ENCODE measurements at regions not wholly inside any gene's neighbourhood (a gene's known extent, or its start where the extent isn't known, plus 50 kb on each side); places are given as distances from the start of the nearest gene placed in this dataset.

- CTCF ChIA-PET = no interaction called here
- POLR2A ChIA-PET = no interaction called here
- ATAC-seq (ENCODE audit: low read depth) (no peak), DNase-seq (no peak)
- intact Hi-C loops (cut with micrococcal nuclease) = no loop called here
- Mint-ChIP-seq H3K4me1 (no peaks in the 10 kb centered on the region), H3K36me3 (ENCODE audit: low read depth) (no peaks in the 10 kb centered on the region), H3K27me3 (peaks cover 4% of the 10 kb centered on the region), H3K9me3 (no peaks in the 10 kb centered on the region), H3K27ac (no peak overlapping the region), H3K4me3 (no peak overlapping the region)
- TF ChIP-seq CTCF (IDR thresholded peaks at IDR 0.05) = no peak
These were observed 80.2 kb downstream of the KCNA5 start for GRCh38 chr12:5123921-5124320.

- CTCF ChIA-PET = no interaction called here
- H3K4me1 Mint-ChIP-seq = no peaks in the 10 kb centered on the region
- no peak overlapping the region for H3K27ac Mint-ChIP-seq
- H3K4me3 Mint-ChIP-seq = no peak overlapping the region
- H3K27me3 Mint-ChIP-seq = peaks cover 5% of the 10 kb centered on the region
- no peaks in the 10 kb centered on the region for H3K36me3 Mint-ChIP-seq (ENCODE audit: low read depth)
- DNase-seq = no peak
- no peaks in the 10 kb centered on the region for H3K9me3 Mint-ChIP-seq
- intact Hi-C loops (cut with micrococcal nuclease) = no loop called here
- POLR2A ChIA-PET = no interaction called here
- no peak for TF ChIP-seq CTCF (IDR thresholded peaks at IDR 0.05)
- ATAC-seq (ENCODE audit: low read depth) = no peak
These were observed 80.7 kb downstream of the KCNA5 start for GRCh38 chr12:5124401-5124800.

- H3K27ac Mint-ChIP-seq = no peak overlapping the region
- intact Hi-C loops (cut with micrococcal nuclease) = no loop called here
These were observed 91.3 kb downstream of the KCNA5 start for GRCh38 chr12:5134861-5135525.

GRCh38 chr12:5138256-5138655 is 94.6 kb downstream of the KCNA5 start:
- POLR2A ChIA-PET = no interaction called here
- no peak for TF ChIP-seq CTCF (IDR thresholded peaks at IDR 0.05)
- no peaks in the 10 kb centered on the region for H3K36me3 Mint-ChIP-seq (ENCODE audit: low read depth)
- no peak for ATAC-seq (ENCODE audit: low read depth)
- DNase-seq = no peak
- CTCF ChIA-PET = no interaction called here
- no peaks in the 10 kb centered on the region for H3K4me1 Mint-ChIP-seq
- H3K27me3 Mint-ChIP-seq = peaks cover 28% of the 10 kb centered on the region
- H3K27ac Mint-ChIP-seq = no peak overlapping the region
- peaks cover 2% of the 10 kb centered on the region for H3K9me3 Mint-ChIP-seq
- intact Hi-C loops (cut with micrococcal nuclease) = no loop called here
- no peak overlapping the region for H3K4me3 Mint-ChIP-seq

More at GRCh38 chr12:5134861-5135525, 91.3 kb downstream of the KCNA5 start:
- no peaks in the 10 kb centered on the region for H3K4me1 Mint-ChIP-seq
- H3K27me3 Mint-ChIP-seq = peaks cover 23% of the 10 kb centered on the region
- DNase-seq (no peak), ATAC-seq (ENCODE audit: low read depth) (no peak)
- H3K4me3 Mint-ChIP-seq = no peak overlapping the region
- CTCF ChIA-PET = no interaction called here
- no peaks in the 10 kb centered on the region for H3K36me3 Mint-ChIP-seq (ENCODE audit: low read depth)
- no peak for TF ChIP-seq CTCF (IDR thresholded peaks at IDR 0.05)
- POLR2A ChIA-PET = no interaction called here
- H3K9me3 Mint-ChIP-seq = peaks cover 2% of the 10 kb centered on the region

- H3K4me1 Mint-ChIP-seq = no peaks in the 10 kb centered on the region
These were observed 95.2 kb downstream of the KCNA5 start for GRCh38 chr12:5138845-5139244.

More at GRCh38 chr12:5138845-5139244, 95.2 kb downstream of the KCNA5 start:
- POLR2A ChIA-PET = no interaction called here
- no peak for TF ChIP-seq CTCF (IDR thresholded peaks at IDR 0.05)
- Mint-ChIP-seq H3K36me3 (ENCODE audit: low read depth) (no peaks in the 10 kb centered on the region), H3K9me3 (peaks cover 2% of the 10 kb centered on the region), H3K27me3 (peaks cover 25% of the 10 kb centered on the region), H3K4me3 (no peak overlapping the region), H3K27ac (no peak overlapping the region)
- intact Hi-C loops (cut with micrococcal nuclease) = no loop called here
- CTCF ChIA-PET = no interaction called here
- no peak for ATAC-seq (ENCODE audit: low read depth)
- DNase-seq = no peak

All from activated B cell treated with CpG ODN at 0.5 μM for 24 hours (primary cell).